ENCODE measurements at regions not wholly inside any gene's neighbourhood (a gene's known extent, or its start where the extent isn't known, plus 50 kb on each side); places are given as distances from the start of the nearest gene placed in this dataset.
A peak's percentile ranks its signal among the peaks of the same experiment; 100 is the strongest.
"Not testable (repeated sequence)": the region's sequence is repeated elsewhere in the genome, so short reads cannot be mapped to it uniquely, and the experiment has no call there.

GRCh38 chr4:181127171-181127570 is 1116.0 kb upstream of the TENM3 start:
- no peak for DNase-seq (ENCODE audit: low spot score)

- not testable (repeated sequence) for DNase-seq (ENCODE audit: low spot score)
Observed at GRCh38 chr4:181130317-181130716, 1112.9 kb upstream of the TENM3 start.

DNA sequence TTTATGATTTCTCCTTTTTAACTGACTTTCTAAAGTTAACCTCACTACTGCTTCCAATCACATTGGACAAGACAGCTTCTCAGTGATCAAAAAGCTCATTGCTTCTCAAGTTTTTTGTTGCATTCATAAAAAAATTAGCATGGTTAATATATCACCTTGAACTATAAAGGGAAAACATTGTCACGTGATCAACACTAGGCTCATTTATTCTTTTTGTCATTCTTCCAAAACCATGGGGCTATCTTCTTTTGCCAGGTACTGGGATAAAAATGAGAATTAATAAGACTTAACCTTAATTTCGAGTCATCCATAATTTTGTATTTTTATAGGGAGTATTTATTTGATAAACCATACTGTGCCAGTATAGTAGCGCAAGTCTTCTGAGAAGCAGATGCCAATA is 1105.9 kb upstream of the TENM3 start:
- no peak for DNase-seq (ENCODE audit: low spot score)

- DNase-seq (ENCODE audit: low spot score): no peak
Observed at GRCh38 chr4:181138116-181138515, 1105.1 kb upstream of the TENM3 start.

DNA sequence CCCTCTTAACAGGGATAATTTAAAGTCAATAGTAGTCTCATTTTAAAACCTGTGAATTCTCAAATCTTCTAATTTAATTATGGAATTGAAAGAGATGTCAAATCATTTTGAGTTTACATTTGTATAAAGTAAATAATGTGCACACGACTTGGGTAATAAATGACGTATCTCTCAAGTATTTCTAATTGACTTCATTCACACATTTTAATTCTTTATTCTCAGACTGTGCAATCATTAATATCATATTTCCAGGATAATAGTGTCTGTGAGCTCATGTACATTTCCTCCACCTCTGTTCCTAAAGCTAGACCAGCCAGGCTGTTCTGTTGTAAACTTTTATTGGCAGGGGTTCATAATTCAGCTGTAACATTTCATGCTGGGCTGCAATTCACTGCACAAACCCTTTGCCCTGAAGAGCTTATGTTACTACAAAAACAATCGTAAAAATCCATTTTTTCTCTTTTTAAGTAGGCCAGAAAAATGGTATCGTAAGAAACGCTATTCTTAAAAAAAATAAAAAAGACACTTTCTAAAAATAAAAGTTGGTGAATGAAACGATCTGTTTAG is 1103.1 kb upstream of the TENM3 start:
- no peak for DNase-seq (ENCODE audit: low spot score)

- peak; percentile 68 for DNase-seq (ENCODE audit: low spot score)
Observed at GRCh38 chr4:181143250-181143854, 1099.8 kb upstream of the TENM3 start.

GRCh38 chr4:181146051-181146450 is 1097.2 kb upstream of the TENM3 start:
- DNase-seq (ENCODE audit: low spot score): no peak

- no peak for DNase-seq (ENCODE audit: low spot score)
Observed at GRCh38 chr4:181147416-181147951, 1095.7 kb upstream of the TENM3 start.

GRCh38 chr4:181148470-181148869 is 1094.7 kb upstream of the TENM3 start:
- no peak for DNase-seq (ENCODE audit: low spot score)

DNA sequence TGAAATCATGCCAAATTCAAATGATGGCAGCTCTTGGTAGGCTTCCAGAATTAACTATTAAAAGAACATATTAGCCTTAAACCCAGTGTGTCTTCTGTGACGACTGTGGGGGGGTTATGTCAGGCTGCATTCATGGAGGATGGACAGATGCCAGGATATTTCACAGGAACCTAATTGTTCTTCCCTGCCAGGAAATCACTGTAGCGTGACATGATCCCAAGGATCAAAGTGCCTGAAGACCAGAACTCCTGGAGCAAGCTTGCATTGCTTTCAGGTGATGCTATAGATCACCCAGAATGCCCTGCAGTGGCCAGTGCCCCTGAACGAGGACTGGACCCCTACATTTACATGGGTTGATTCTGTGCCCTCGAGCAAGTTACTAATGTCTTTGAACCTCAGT is 1093.0 kb upstream of the TENM3 start:
- DNase-seq (ENCODE audit: low spot score): no peak

DNA sequence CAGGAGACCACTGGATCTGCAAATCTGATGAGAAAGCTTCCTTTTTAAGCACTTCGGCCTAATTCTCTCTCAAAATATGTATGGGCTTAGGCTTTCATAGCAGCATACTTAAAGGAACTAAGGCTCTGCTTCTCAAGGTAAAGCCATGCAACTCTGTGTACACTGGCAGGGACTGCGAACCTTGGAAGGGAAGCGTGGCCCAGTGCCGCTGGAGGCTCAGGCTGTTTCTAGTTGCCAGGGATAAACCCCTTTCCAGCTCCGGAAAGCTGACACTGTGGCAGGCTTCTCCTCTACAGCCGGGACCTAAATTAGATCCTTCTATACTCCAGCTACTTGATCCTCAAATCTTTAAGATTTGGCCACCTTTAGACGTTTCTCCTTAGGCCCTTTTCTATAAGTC is 1091.3 kb upstream of the TENM3 start:
- DNase-seq (ENCODE audit: low spot score): no peak

- DNase-seq (ENCODE audit: low spot score): no peak
Observed at GRCh38 chr4:181157647-181158046, 1085.6 kb upstream of the TENM3 start.

- no peak for DNase-seq (ENCODE audit: low spot score)
Observed at GRCh38 chr4:181158971-181159370, 1084.2 kb upstream of the TENM3 start.

DNA sequence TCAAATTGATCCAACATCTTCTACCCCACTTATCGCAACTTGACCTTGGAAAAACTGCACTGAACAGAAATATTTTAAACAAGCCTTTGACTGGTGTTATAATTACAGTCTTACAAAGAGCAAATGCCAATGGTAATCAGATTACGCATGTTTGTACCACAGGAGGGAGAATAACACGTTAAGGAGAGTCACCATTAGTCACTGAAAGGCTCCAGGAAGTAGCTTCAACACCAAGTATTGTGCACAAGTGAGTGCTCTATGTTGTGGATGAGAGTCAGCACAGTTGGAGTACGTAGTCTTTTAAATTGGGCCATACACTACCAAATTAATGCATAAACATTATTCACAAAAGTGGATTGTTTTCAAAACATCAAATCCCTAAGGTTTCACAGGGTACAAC is 1081.5 kb upstream of the TENM3 start:
- DNase-seq (ENCODE audit: low spot score): no peak

DNA sequence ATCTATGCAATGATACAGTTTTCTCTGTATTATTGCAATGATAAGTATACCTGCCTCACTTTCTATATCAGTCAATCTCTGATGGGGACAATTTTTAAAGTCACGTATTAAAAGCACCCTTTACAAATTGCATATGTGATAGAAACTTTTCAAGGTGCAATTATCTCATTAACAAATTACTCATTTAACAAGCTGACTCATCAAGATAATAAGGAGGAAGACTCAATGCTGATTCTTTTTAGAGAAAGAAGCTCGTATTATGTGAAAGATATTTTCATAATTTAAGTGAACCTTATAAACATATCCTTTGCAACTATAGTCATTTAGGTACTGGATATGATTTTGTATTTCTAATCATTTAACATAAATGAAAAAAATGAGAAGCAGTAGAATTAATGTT is 1080.9 kb upstream of the TENM3 start:
- DNase-seq (ENCODE audit: low spot score): no peak

DNA sequence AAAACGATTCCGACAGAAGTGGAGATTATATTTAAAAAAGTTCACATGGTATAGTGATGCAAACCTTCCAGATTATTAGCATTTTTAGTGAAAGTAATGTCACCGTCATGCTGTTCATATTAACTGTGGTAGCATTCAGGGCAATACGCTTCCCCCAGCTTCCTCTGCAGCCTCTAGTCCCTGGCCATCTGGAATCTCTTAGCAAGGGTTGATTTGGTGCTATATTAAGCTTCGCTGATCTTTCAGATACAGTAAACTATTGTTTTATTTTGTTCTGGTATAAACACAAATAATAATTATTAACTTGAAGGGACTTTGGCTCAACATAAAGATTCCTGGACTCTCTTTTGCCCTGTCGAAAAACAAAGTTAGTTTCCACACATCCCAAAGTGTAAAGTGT is 1080.5 kb upstream of the TENM3 start:
- DNase-seq (ENCODE audit: low spot score): no peak

- DNase-seq (ENCODE audit: low spot score): no peak
Observed at GRCh38 chr4:181166742-181167399, 1076.3 kb upstream of the TENM3 start.

DNA sequence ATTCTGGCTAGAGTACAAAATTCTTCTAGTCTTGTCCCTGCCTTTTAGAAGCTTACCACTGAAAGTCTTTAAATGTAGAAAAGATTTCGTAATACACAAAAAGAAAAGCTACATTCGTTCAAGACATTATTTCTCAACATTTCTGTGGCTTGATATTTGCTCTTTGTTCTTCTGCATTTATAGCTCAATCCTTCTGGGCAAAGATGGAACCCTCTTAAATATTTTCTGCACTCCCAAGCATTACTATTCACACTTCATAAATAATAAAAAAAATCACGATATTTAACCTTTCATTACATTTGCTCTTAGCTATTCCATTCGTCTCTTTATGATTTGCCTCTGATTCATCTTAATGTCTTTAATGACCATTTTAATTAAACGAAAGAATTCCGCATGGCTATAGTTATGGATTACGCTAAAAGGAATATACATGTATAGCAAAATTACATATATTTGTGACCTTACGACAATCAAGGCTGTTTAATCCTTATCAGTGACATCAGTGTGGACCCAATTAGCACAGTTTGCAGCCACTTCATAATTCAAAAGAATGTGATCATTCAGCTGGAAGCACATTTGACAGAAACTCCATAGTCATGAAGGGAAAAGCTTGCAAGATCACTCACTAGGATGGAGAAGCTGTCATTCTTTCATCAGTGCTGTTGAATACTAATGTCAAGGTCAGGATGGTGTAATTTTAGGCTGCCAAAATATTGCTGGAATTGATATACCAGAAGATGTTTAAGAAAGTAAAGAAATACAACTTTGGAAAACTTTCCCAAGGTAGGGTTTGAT is 1075.0 kb upstream of the TENM3 start:
- DNase-seq (ENCODE audit: low spot score): no peak

GRCh38 chr4:181173046-181173445 is 1070.2 kb upstream of the TENM3 start:
- DNase-seq (ENCODE audit: low spot score): no peak

- peak; percentile 45 for DNase-seq (ENCODE audit: low spot score)
Observed at GRCh38 chr4:181176306-181176705, 1066.9 kb upstream of the TENM3 start.

- no peak for DNase-seq (ENCODE audit: low spot score)
Observed at GRCh38 chr4:181181331-181181730, 1061.9 kb upstream of the TENM3 start.

DNA sequence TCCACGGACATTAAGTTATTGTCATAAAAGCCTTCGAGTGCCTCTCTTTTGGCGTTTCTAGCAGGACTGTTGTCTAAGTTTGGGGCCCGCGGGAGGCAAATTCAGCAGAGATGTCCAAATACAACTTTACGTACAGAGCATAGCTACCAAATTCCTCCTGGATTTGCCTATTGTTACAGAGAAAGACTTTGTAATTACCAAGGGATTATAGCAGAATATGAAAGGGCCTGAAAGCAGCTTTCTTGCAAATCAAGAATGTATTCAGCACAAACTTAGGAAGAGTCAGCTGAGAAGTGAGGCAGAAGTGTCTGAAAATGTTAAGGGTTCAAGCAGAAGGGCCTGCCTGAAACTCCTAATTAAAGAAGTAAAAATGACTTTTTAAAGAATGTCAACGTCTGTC is 1053.5 kb upstream of the TENM3 start:
- no peak for DNase-seq (ENCODE audit: low spot score)
